Keratinocyte (primary cell): ENCODE measurements at regions not wholly inside any gene's neighbourhood (a gene's known extent, or its start where the extent isn't known, plus 50 kb on each side); places are given as distances from the start of the nearest gene placed in this dataset.
A peak's percentile ranks its signal among the peaks of the same experiment; 100 is the strongest.

ENCODE experiments used
- DNase-seq: peaks from one replicate; pipeline ENCODE4 v3.0.0-alpha.2; 2011; ENCODE audit warnings: low read depth, missing footprints, low spot score
- FAIRE-seq: peaks from 2 replicates; lab custom pipeline; 2011; peaks lifted over from hg19 to GRCh38; lab: Jason Lieb, UNC
- H2AFZ ChIP-seq: 2 replicates; pipeline ENCODE4 v1.6.0; 2012; ENCODE audit warnings: low read length, control low read depth, inconsistent platforms; ENCODE audit not compliant: control insufficient read depth
- H3K27ac ChIP-seq: 2 replicates; pipeline ENCODE4 v1.5.1; 2011; ENCODE audit warnings: low read length; ENCODE audit not compliant: control insufficient read depth, insufficient read depth
- H3K27me3 ChIP-seq: 3 replicates; pipeline ENCODE4 v1.6.0; 2011; ENCODE audit warnings: low read length; ENCODE audit not compliant: control insufficient read depth, insufficient read depth; ENCODE audit errors: extremely low read depth
- H3K36me3 ChIP-seq, 2 experiments: 2 replicates in 1 of 2; 3 replicates in 1 of 2; pipeline ENCODE4 v1.5.1; 2011; ENCODE audit warnings: low read length in 2 of 2, mild to moderate bottlenecking in 1 of 2; ENCODE audit not compliant: control insufficient read depth in 2 of 2, insufficient read depth in 2 of 2; ENCODE audit errors: extremely low read depth in 1 of 2
- H3K4me1 ChIP-seq: 3 replicates; pipeline ENCODE4 v1.5.1; 2011; ENCODE audit warnings: low read length; ENCODE audit not compliant: control insufficient read depth, insufficient read depth; ENCODE audit errors: extremely low read depth
- H3K4me2 ChIP-seq: 3 replicates; pipeline ENCODE4 v1.6.0; 2011; ENCODE audit warnings: low read depth, low read length; ENCODE audit not compliant: control insufficient read depth, insufficient read depth; ENCODE audit errors: extremely low read depth
- H3K4me3 ChIP-seq, 3 experiments: fragments of 200-600 bp in 1 of 3; sonication (generic) in 1 of 3; 2 replicates in 2 of 3; 3 replicates in 1 of 3; pipeline ENCODE4 v1.5.1; 2011 to 2016; ENCODE audit warnings: low read length in 3 of 3, mild to moderate bottlenecking in 3 of 3, control low read depth in 2 of 3, inconsistent platforms in 1 of 3, low read depth in 1 of 3, mixed read lengths in 1 of 3, mixed run types in 1 of 3, moderate library complexity in 1 of 3; ENCODE audit not compliant: control insufficient read depth in 2 of 3, insufficient read depth in 2 of 3; ENCODE audit errors: extremely low read depth in 1 of 3
- H3K79me2 ChIP-seq: 2 replicates; pipeline ENCODE4 v1.6.0; 2012; ENCODE audit warnings: low read length; ENCODE audit not compliant: control insufficient read depth, insufficient read depth
- H3K9ac ChIP-seq: 3 replicates; pipeline ENCODE4 v1.6.0; 2011; ENCODE audit warnings: low read length; ENCODE audit not compliant: control insufficient read depth, insufficient read depth; ENCODE audit errors: extremely low read depth
- H3K9me1 ChIP-seq: 3 replicates; pipeline ENCODE4 v1.6.0; 2011; ENCODE audit warnings: low read length; ENCODE audit not compliant: control insufficient read depth, insufficient read depth; ENCODE audit errors: extremely low read depth
- H3K9me3 ChIP-seq: 2 replicates; pipeline ENCODE4 v1.5.1; 2012; ENCODE audit warnings: low read depth, low read length; ENCODE audit not compliant: control insufficient read depth
- H4K20me1 ChIP-seq: 3 replicates; pipeline ENCODE4 v1.6.0; 2011; ENCODE audit warnings: low read length; ENCODE audit not compliant: control insufficient read depth, insufficient read depth; ENCODE audit errors: extremely low read depth
- EZH2 ChIP-seq: IDR thresholded peaks from one replicate; pipeline ENCODE4 v1.6.1; 2012; ENCODE audit warnings: inconsistent platforms, mild to moderate bottlenecking, low read length, moderate library complexity
- dilution Hi-C: fragments of 300-500 bp; cut with MboI; formaldehyde crosslinking; loops from one replicate; pipeline ENCODE4 v1.7.0; 2020; ENCODE audit warnings: low sequenced_read_pairs; ENCODE audit not compliant: extremely low pct_ligation_motif_present
- TF ChIP-seq, protein P1 (sequence below), 3 experiments: IDR thresholded peaks in 1 of 3; conservative IDR thresholded peaks in 1 of 3; optimal IDR thresholded peaks in 1 of 3; 2 replicates in 2 of 3; 3 replicates in 1 of 3; pipeline versions ENCODE3 to v1.5.1; 2011; ENCODE audit warnings: low read length in 3 of 3, mild to moderate bottlenecking in 3 of 3, moderate library complexity in 2 of 3, control low read depth in 1 of 3, inconsistent platforms in 1 of 3; ENCODE audit not compliant: insufficient read depth in 2 of 3; ENCODE audit errors: extremely low read depth in 1 of 3

DNA sequence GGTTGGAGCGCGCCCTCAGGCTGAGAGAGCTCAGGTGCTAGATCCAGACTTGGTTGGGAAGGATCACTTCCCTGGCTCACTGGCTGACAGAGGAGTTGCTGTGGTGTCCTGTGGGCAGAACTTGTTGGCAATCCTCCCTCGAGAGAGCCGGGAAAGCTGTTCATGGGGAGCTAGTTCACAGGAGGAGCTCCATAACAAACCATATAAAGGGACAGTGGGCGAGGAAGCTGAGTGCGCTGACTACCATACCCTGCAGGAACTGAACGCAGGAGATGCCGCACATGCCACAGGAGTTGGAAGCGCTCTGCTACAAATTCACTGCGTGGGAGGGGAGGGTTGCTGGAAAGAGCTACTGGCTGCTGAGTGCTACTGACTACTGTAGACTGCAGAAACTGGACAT lies 243.2 kb downstream of the OGFRL1 start:
- H3K9ac ChIP-seq, result no peak overlapping the region
- no peaks in the 10 kb centered on the region for H3K36me3 ChIP-seq
- TF ChIP-seq, protein P1, sequence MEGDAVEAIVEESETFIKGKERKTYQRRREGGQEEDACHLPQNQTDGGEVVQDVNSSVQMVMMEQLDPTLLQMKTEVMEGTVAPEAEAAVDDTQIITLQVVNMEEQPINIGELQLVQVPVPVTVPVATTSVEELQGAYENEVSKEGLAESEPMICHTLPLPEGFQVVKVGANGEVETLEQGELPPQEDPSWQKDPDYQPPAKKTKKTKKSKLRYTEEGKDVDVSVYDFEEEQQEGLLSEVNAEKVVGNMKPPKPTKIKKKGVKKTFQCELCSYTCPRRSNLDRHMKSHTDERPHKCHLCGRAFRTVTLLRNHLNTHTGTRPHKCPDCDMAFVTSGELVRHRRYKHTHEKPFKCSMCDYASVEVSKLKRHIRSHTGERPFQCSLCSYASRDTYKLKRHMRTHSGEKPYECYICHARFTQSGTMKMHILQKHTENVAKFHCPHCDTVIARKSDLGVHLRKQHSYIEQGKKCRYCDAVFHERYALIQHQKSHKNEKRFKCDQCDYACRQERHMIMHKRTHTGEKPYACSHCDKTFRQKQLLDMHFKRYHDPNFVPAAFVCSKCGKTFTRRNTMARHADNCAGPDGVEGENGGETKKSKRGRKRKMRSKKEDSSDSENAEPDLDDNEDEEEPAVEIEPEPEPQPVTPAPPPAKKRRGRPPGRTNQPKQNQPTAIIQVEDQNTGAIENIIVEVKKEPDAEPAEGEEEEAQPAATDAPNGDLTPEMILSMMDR (optimal IDR thresholded peaks at IDR 0.05 in 1 of 3, IDR thresholded peaks at IDR 0.05 in 1 of 3, conservative IDR thresholded peaks at IDR 0.05 in 1 of 3; ENCODE audit: extremely low read depth in 1 of 3, insufficient read depth in 2 of 3, low read length in 3 of 3), result no peak
- TF ChIP-seq EZH2, result no peak
- DNase-seq, result no peak
- no peaks in the 10 kb centered on the region for H3K4me1 ChIP-seq
- no peak overlapping the region for H3K4me3 ChIP-seq
- no peak overlapping the region for H3K27ac ChIP-seq
- no peak overlapping the region for H3K4me2 ChIP-seq
- H3K9me3 ChIP-seq, result no peaks in the 10 kb centered on the region
- dilution Hi-C loops, result no loop called here
- H4K20me1 ChIP-seq, result no peaks in the 10 kb centered on the region
- H3K9me1 ChIP-seq, result no peaks in the 10 kb centered on the region
- no peak for FAIRE-seq
- H2AFZ ChIP-seq, result no peak overlapping the region
- H3K27me3 ChIP-seq, result no peaks in the 10 kb centered on the region
- H3K79me2 ChIP-seq, result no peaks in the 10 kb centered on the region

DNA sequence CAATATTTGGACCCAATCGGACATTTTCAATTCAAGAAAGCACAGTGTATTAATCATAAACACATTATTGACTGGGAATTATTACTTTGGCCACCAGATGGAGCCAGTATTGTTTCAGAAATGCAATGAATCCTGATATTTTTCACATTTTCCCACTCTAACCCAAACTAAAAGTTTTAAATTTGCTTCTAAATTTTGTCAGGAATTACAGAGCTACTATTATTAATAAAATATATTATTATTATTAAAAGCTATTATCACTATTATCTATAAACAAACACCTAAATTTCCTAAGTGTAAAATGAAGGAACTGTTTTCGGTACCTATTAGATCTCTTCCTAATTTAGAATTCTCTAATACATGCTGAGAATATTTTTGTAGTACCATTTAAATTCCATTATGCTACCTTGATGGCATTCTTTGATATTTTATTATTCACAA lies 245.3 kb downstream of the OGFRL1 start:
- Histone ChIP-seq H3K36me3 (no peaks in the 10 kb centered on the region), H3K27ac (no peak overlapping the region), H3K4me1 (no peaks in the 10 kb centered on the region), H3K9me3 (no peaks in the 10 kb centered on the region), H3K9ac (no peak overlapping the region), H3K4me3 (no peak overlapping the region), H3K79me2 (no peaks in the 10 kb centered on the region), H2AFZ (no peak overlapping the region), H3K27me3 (no peaks in the 10 kb centered on the region), H4K20me1 (no peaks in the 10 kb centered on the region), H3K4me2 (no peak overlapping the region), H3K9me1 (no peaks in the 10 kb centered on the region)
- dilution Hi-C loops, result no loop called here
- DNase-seq, result no peak
- no peak for FAIRE-seq
- TF ChIP-seq, protein P1 (optimal IDR thresholded peaks at IDR 0.05 in 1 of 3, IDR thresholded peaks at IDR 0.05 in 1 of 3, conservative IDR thresholded peaks at IDR 0.05 in 1 of 3; ENCODE audit: extremely low read depth in 1 of 3, insufficient read depth in 2 of 3, low read length in 3 of 3), result peak in 2 of 3 experiments; percentile 24 to 36
- TF ChIP-seq EZH2, result no peak
